Posterior vena cava (tissue), 2 donors: ENCODE measurements at regions not wholly inside any gene's neighbourhood (a gene's known extent, or its start where the extent isn't known, plus 50 kb on each side); places are given as distances from the start of the nearest gene placed in this dataset.
A peak's percentile ranks its signal among the peaks of the same experiment; 100 is the strongest.
"Not testable (repeated sequence)": the region's sequence is repeated elsewhere in the genome, so short reads cannot be mapped to it uniquely, and the experiment has no call there.

Source experiments
- DNase-seq: peaks from one replicate; pipeline ENCODE4 v3.0.0-alpha.2; 2020; ENCODE audit warnings: low spot score
- intact Hi-C, 2 donors: fragments of 100-400 bp; cut with DNase I; formaldehyde crosslinking; loops; one replicate each; pipeline versions ENCODE4 v1.14.1 to v1.14.2; 2022 to 2023
- donor health status: DM: yes; HTN: yes; CAD: no.
- donor health status: DM: yes; HTN: yes; CAD: no.

DNA sequence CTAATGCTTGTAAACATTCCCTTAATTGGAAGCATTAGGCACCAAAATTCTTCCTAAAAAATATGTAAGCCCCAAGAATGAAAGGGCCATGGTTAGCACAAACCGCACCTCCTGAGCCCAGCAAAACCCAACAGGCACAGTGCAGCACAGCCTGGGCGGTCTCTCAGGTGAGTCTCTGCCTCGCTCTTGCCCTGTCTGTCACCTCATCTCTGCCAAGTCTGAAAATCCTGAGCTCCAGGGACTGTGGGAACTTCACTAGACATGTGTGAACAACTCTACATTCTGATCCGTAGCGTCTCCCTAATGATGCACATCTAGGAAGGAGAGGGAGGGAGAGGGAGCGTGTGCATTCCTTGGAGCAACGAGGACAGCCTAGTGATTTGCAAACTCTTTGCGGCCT lies 88.8 kb upstream of the GJB6 start:
- intact Hi-C loops, result no loop called here
- DNase-seq, result no peak

DNA sequence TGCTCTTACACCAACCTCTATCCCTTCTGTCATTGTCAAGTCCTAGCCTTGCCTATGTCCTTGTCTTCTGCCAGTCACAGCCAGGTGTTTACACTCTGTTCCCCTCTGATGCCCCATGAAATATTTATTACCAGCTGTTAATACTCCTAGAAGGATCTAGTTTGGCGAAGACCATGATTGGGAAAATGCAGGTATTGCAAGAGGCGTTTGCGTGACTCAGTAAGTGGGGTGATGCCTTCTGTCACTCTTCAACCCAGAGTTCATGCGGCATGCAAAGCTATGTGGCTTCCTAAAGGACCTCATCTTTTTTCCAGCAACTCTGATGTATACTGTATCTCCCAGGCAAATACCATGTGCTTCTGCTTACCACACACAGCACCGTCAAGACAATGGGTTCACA lies 81.8 kb upstream of the GJB6 start:
- no peak for DNase-seq
- intact Hi-C loops, result no loop called here

DNA sequence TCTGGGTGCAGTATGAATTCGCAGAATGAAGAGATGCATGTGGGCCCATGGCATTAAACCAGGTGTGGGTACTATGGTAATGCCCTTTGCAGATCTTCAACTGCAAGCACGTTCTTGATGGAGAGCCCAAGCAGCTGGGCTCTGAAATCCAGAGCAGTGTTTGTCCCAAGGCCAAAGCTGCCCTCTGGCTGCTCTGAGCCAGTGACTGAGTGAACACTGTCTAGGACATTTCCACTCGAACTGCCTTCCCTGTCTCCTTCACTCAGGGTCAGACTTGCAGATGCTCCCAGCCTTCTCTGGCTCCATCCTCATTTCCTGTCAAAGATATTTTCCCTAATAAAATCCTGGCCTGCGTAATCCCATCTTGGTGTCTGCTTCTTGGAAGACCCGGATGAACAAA lies 80.2 kb upstream of the GJB6 start:
- intact Hi-C loops, result no loop called here
- no peak for DNase-seq

DNA sequence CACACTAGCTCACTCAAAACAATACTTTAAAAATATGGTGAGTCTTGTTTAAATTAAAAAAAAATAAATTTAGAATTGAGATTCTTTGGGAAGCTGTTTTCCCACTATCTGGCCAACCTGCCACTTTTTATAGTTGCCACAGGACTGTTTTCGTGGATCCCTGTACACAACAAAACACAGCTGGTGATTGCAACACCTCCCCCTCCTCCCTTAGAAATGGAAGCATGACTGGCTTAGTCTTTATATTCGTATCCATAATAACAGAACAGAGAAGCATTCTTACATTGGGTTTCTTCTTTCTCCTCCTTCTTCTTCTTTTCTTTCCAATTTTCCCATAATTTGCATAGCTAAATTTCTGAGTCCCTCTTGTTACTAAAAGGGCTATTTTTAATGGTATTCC lies 79.5 kb upstream of the GJB6 start:
- intact Hi-C loops, result no loop called here
- no peak for DNase-seq

DNA sequence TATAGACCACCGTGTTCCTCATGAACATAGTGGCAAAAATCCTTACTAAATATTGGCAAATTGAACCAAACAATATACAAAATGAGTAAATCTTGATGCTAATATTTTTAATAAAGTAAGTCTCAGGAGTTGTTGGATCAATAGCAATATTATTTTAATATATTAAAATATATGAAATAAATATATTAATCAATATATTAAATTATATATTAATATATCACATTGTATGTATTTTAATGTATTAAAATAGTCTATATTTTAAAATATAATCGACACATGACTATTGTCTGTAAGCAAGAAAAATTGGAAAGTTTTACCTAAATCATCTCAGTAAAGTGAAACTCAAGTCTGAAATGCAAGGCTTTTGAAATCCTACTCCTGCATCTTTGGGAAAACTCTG lies 78.9 kb upstream of the GJB6 start:
- no peak for DNase-seq
- intact Hi-C loops, result no loop called here

DNA sequence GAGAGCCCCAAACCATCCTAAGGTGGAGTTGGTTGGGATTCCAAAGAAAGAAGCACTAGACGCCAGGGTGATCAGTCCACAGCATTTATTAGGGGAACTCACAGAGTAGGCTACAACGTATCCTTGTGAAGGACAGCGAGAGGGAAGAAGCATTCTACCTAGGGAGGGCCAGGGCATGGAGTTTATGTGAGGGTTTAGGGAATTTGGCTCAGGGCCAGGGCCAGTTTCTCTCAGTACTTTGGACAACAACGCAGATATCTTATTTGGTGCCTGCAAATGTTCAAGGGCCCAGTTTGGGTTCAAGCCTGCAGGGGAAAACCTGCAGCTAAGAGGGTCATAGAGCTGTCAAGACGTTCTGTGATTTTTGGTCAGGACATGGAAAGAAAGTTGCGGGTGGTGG lies 73.9 kb upstream of the GJB6 start:
- peak; percentile 20 for DNase-seq
- intact Hi-C loops, result no loop called here

DNA sequence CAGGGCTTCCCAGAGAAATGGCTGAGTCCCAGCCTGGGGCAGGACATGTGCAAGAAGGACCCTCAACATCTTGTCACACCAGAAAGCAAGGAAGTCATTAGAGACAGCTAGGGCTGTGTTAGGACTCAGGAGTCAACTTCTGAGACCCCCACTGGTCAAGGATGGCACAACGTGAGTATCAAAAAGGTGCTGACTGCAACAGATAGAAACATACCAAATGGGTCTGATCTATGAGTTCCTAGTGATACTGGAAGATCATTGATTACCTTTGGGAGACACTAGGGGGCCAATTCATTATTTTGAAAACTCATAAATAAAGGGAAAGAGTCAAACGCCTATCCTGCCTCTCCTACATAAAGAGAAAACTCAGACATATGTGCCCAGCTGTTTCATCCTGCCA lies 73.5 kb upstream of the GJB6 start:
- intact Hi-C loops, result no loop called here
- DNase-seq, result no peak

DNA sequence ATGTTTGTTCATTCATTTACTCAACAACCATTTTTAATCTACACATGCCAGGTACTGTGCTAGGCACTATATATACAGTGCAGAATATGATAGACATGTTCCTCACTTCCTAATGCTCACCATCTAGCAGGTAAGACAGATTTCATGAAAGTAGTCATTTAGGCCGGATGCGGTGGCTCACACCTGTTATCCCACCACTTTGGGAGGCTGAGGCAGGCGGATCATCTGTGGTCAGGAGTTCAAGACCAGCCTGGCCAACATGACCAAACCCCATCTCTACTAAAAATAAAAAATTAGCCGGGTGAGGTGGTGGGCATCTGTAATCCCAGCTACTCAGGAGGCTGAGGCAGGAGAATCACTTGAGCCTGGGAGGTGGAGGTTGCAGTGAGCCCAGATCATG lies 71.9 kb upstream of the GJB6 start:
- intact Hi-C loops, result not testable (repeated sequence)
- peak; percentile 55 for DNase-seq

DNA sequence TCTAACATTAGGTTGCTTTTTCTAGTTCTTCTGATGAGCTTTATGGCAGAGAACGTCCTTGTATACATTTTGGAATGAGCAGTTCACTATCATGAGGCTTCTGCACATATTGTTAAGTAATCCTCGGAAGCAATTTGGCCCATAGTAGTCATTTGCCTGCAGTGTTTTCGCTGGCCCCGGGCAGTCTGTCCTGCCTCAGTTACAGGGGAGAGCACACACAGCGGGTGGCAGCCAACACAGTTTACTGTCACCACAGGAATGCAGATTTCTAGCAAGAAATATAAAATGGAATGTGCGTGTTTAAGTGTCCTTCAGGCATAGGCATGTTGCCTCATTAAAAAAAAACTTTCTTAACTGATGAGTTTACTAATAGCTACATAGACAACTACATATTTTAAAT lies 71.5 kb upstream of the GJB6 start:
- peak; percentile 26 for DNase-seq
- intact Hi-C loops, result no loop called here

DNA sequence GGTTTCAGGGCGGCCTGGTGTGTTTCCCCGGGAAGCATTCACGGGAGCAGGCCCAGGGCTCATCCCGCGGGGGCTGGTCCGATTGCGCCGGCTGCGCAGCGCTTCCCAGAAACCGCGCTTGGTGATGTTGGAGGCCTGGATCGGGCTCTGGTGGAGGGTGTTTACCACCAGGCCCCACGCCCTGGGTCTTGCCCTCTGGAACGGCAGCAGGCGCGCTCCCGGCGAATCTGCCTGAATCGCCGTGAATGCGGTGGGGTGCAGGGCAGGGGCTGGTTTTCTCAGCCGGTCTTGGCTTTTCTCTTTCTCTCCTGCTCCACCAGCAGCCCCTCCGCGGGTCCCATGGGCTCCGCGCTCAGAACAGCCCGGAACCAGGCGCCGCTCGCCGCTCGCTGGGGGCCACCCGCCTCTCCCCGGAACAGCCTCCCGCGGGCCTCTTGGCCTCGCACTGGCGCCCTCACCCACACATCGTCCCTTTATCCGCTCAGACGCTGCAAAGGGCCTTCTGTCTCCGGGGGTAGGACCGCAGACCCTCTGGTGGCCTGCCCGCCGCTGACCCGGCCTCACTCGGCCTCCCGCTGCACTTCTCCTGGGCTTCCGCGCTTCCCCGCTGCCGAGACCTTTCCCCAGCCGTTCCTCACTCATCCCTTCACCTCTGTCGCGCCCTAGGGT lies 69.4 kb upstream of the GJB6 start:
- peak; percentile 81 for DNase-seq
- intact Hi-C loops, result no loop called here

DNA sequence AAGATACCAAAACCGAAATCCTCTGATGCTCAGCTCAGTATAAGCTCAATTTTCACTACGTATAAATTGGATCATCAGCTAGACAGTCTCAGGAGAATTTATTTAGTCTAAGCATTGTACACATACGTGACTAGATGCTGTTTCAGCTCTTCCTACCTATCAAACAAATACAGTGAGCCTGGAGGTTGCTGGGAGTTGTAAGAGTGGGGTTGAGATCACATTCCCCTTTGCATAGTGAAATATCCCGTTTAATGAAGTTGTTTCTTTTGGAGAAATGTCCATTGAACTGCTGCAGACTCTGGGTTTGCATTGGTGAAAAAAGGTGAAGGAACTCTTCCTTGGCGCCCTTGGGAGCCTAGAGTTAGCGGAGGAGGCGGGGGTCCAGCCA lies 68.9 kb upstream of the GJB6 start:
- DNase-seq, result no peak
- intact Hi-C loops, result no loop called here

DNA sequence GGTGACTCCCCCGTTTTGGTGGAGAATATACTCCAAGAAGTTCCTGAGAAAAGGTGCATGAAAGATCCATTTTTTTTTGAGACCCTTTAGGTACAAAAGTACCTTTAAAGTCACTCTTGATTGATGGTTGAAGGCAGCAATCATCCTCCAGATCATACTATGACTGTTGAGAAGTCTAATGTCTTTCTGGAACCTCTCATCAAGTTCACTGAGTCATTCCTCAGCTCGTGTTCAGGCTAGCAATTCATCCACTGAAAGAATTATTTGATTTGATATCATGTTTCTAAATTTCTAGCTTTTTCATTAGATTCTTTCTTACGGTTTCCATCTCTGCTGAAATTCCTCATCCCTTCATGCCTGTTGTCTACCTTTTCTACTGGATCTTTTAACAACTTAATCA lies 65.1 kb upstream of the GJB6 start:
- DNase-seq, result no peak
- intact Hi-C loops, result no loop called here

DNA sequence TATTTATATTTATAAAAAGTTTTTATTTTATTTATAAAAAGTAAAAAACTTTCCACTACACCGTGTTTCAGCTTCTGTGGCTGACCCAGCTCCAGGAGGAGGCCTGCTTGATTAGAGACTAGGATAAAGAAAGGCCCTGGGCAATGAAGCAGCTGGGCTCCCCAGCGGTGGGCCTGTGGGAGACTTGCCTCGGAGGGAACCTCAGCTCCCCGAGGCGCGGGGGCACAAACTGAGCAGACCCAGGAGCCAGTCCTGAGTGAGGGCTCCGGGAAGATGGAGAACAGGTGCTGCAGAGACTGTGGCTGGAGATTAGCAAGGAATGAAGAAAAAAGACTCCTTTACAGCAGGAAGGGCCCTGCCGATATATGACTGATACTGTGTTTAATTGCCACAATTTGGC lies 63.8 kb upstream of the GJB6 start:
- intact Hi-C loops, result no loop called here

DNA sequence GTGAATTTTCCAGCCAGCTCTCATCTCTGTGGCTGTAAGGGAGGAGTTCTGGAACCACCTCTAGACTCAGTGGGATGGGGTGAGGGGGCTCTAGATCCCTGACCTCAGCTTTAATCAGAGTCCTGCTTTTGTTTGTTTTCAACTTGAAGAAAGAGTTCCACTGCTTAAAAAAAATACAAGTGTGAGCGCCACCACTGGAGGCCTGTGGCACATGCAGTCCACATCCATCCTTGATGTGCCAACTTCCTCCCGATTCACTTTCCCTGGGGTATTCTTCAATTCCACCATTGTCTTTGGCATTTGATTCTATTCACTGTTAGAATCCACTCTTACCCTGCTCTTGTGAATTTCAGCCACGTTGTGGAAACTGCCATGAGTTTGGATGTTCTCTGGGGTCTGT lies 62.4 kb upstream of the GJB6 start:
- intact Hi-C loops, result no loop called here
- DNase-seq, result no peak

More for the DNA sequence above, 63.8 kb upstream of the GJB6 start:
- peak; percentile 62 for DNase-seq

DNA sequence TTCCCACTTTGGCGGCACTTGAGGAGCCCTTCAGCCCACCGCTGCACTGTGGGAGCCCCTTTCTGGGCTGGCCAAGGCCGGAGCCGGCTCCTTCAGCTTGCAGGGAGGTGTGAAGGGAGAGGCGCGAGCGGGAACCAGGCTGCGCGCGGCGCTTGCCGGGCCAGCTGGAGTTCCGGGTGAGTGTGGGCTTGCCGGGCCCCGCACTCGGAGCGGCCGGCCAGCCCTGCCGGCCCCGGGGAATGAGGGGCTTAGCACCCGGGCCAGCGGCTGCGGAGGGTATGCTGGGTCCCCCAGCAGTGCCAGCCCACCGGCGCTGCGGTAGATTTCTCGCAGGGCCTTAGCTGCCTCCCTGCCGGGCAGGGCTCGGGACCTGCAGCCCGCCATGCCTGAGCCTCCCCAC lies 60.2 kb upstream of the GJB6 start:
- DNase-seq, intact Hi-C loops: not testable (repeated sequence)

DNA sequence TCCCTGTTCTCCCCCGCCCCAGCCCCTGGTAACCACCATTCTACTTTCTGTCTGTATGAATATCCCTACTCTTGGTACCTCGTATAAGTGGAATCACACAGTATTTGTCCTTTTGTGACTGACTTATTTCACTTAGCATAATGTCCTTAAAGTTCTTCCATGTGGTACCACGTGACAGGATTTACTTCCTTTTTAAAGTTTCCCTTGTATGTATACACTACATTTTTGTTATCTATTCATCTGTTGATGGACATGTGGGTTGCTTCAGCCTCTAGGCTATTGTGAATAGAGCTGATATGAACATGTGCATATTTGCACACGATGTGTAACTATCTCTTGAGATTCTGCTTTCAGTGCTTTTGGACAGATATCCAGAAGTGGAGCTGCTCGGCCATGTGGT lies 59.6 kb upstream of the GJB6 start:
- intact Hi-C loops, result no loop called here
- no peak for DNase-seq

DNA sequence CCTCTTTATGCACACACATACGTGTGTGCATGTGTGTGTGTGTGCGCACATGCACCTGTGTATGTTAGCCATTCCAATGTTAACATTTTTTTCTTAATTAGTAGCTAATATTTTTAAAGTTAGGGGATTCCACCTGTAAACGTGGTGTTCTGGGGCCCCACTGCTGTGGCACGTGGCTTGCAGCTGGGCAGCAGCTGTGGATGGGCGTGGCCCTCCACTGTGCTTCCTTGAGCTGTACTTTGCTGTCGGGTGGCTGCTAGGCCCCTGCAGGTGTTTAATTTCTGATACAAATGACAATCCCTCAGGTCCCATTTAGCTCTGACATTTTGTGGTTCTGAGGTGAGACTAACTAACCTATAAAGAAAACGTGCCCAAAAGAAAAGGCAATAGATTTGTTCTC lies 58.9 kb upstream of the GJB6 start:
- intact Hi-C loops, result no loop called here
- no peak for DNase-seq

DNA sequence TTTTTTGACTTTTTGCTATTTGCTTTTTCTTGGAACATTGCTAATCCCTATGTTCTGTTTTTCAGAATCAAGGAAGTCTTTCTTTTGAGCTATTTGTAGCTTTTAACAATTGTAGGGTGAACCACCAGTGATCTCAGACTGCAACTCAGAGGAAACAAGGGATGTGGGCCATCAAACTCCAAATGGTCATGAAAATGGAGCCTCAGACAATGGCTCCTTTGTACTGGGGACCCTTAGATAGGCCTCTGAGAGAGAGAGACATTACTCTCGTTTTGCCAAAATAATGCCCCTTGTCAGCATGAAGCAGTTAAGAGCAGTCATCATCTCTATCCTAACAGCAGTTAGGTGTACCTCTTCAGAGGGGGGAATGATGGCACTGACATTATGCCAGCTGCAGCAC lies 56.4 kb upstream of the GJB6 start:
- intact Hi-C loops, result no loop called here
- no peak for DNase-seq

DNA sequence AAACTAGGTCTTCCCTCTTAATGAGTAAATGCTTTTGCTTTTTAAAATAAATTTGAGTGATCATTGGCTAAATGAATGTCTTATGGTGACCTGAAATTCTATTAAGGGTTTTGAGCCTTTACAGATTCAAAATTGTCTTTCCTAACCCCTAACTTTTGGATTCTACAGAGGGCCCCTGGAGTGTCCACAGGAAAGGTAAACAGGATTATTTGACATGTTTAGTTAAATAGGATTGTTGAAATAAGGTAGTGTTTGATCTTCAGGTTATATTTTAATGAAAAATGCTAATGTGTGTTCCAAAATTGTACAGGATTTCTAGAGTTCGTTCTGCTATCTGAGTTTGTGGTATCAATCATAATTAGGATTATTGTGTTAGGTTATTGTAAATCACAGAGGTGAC lies 55.9 kb upstream of the GJB6 start:
- intact Hi-C loops, result no loop called here

DNA sequence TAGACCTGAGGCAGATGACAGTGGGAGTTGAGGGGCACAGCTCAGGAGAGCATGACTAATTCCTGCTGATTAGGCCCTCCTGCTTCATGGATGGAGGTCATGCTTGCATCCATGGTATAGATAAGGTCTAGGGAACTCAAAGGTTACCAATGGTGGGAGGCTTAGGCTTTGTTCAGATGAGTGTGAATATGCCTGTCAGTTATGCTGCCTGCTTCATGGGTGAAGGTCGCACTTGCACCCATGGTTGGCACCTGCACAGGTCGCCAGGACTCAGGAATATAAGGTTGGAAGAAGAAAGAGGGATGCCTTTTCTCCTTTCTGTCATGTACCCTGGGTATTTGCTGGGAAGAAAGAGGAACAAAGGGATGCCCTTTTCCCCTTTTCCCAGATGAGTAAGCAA lies 53.4 kb upstream of the GJB6 start:
- no peak for DNase-seq
- intact Hi-C loops, result no loop called here

More for the DNA sequence above, 55.9 kb upstream of the GJB6 start:
- DNase-seq, result no peak
